ENCODE measurements at regions not wholly inside any gene's neighbourhood (a gene's known extent, or its start where the extent isn't known, plus 50 kb on each side); places are given as distances from the start of the nearest gene placed in this dataset.

GRCh38 chr6:163772701-163773100, 358.2 kb downstream of the QKI start:
- no peak overlapping the region for H3K4me3 Mint-ChIP-seq (ENCODE audit: unreplicated experiment)
- peaks cover 19% of the 10 kb centered on the region for H3K4me1 Mint-ChIP-seq (ENCODE audit: low read depth, unreplicated experiment)
- H3K27me3 Mint-ChIP-seq (ENCODE audit: unreplicated experiment), result no peaks in the 10 kb centered on the region
- TF ChIP-seq CTCF (IDR thresholded peaks at IDR 0.05; ENCODE audit: partially characterized antibody, unreplicated experiment), result no peak
- no peak overlapping the region for H3K27ac Mint-ChIP-seq (ENCODE audit: unreplicated experiment)
- H3K9me3 Mint-ChIP-seq (ENCODE audit: unreplicated experiment), result peaks cover 2% of the 10 kb centered on the region
- no peak for DNase-seq
- H3K36me3 Mint-ChIP-seq (ENCODE audit: unreplicated experiment), result no peaks in the 10 kb centered on the region

GRCh38 chr6:163771180-163771579, 356.7 kb downstream of the QKI start:
- Mint-ChIP-seq H3K27ac (ENCODE audit: unreplicated experiment) (no peak overlapping the region), H3K9me3 (ENCODE audit: unreplicated experiment) (peaks cover 2% of the 10 kb centered on the region), H3K27me3 (ENCODE audit: unreplicated experiment) (no peaks in the 10 kb centered on the region), H3K4me1 (ENCODE audit: low read depth, unreplicated experiment) (peaks cover 10% of the 10 kb centered on the region), H3K4me3 (ENCODE audit: unreplicated experiment) (no peak overlapping the region), H3K36me3 (ENCODE audit: unreplicated experiment) (no peaks in the 10 kb centered on the region)
- no peak for DNase-seq
- no peak for TF ChIP-seq CTCF (IDR thresholded peaks at IDR 0.05; ENCODE audit: partially characterized antibody, unreplicated experiment)

GRCh38 chr6:163768905-163769304, 354.4 kb downstream of the QKI start:
- no peak for DNase-seq
- Mint-ChIP-seq H3K27ac (ENCODE audit: unreplicated experiment) (no peak overlapping the region), H3K4me1 (ENCODE audit: low read depth, unreplicated experiment) (peaks cover 7% of the 10 kb centered on the region), H3K36me3 (ENCODE audit: unreplicated experiment) (no peaks in the 10 kb centered on the region), H3K27me3 (ENCODE audit: unreplicated experiment) (no peaks in the 10 kb centered on the region), H3K9me3 (ENCODE audit: unreplicated experiment) (peaks cover 2% of the 10 kb centered on the region), H3K4me3 (ENCODE audit: unreplicated experiment) (no peak overlapping the region)
- no peak for TF ChIP-seq CTCF (IDR thresholded peaks at IDR 0.05; ENCODE audit: partially characterized antibody, unreplicated experiment)

GRCh38 chr6:163766936-163767335, 352.4 kb downstream of the QKI start:
- no peak for DNase-seq
- no peaks in the 10 kb centered on the region for H3K27me3 Mint-ChIP-seq (ENCODE audit: unreplicated experiment)
- TF ChIP-seq CTCF (IDR thresholded peaks at IDR 0.05; ENCODE audit: partially characterized antibody, unreplicated experiment), result no peak
- no peak overlapping the region for H3K27ac Mint-ChIP-seq (ENCODE audit: unreplicated experiment)
- peaks cover 7% of the 10 kb centered on the region for H3K4me1 Mint-ChIP-seq (ENCODE audit: low read depth, unreplicated experiment)
- no peaks in the 10 kb centered on the region for H3K36me3 Mint-ChIP-seq (ENCODE audit: unreplicated experiment)
- H3K9me3 Mint-ChIP-seq (ENCODE audit: unreplicated experiment), result no peaks in the 10 kb centered on the region
- H3K4me3 Mint-ChIP-seq (ENCODE audit: unreplicated experiment), result no peak overlapping the region

GRCh38 chr6:163765335-163765734, 350.8 kb downstream of the QKI start:
- Mint-ChIP-seq H3K4me3 (ENCODE audit: unreplicated experiment) (no peak overlapping the region), H3K27ac (ENCODE audit: unreplicated experiment) (no peak overlapping the region), H3K9me3 (ENCODE audit: unreplicated experiment) (no peaks in the 10 kb centered on the region), H3K36me3 (ENCODE audit: unreplicated experiment) (no peaks in the 10 kb centered on the region), H3K4me1 (ENCODE audit: low read depth, unreplicated experiment) (peaks cover 2% of the 10 kb centered on the region), H3K27me3 (ENCODE audit: unreplicated experiment) (no peaks in the 10 kb centered on the region)
- DNase-seq, result no peak
- no peak for TF ChIP-seq CTCF (IDR thresholded peaks at IDR 0.05; ENCODE audit: partially characterized antibody, unreplicated experiment)
